GM23248 (cell line): ENCODE measurements at regions not wholly inside any gene's neighbourhood (a gene's known extent, or its start where the extent isn't known, plus 50 kb on each side); places are given as distances from the start of the nearest gene placed in this dataset.

ENCODE experiments used
- EZH2 ChIP-seq: fragments of 200-600 bp; sonication (generic); IDR thresholded peaks from 2 replicates; pipeline ENCODE4 v1.6.1; 2018; ENCODE audit warnings: antibody characterized with exemption, mild to moderate bottlenecking; ENCODE audit not compliant: insufficient read depth, poor library complexity, severe bottlenecking
- EZH2phosphoT487 ChIP-seq: fragments of 200-600 bp; sonication (generic); IDR thresholded peaks from 2 replicates; pipeline ENCODE4 v1.6.1; 2018; ENCODE audit warnings: antibody characterized with exemption, moderate library complexity, mild to moderate bottlenecking, low read depth; ENCODE audit not compliant: insufficient read depth

DNA sequence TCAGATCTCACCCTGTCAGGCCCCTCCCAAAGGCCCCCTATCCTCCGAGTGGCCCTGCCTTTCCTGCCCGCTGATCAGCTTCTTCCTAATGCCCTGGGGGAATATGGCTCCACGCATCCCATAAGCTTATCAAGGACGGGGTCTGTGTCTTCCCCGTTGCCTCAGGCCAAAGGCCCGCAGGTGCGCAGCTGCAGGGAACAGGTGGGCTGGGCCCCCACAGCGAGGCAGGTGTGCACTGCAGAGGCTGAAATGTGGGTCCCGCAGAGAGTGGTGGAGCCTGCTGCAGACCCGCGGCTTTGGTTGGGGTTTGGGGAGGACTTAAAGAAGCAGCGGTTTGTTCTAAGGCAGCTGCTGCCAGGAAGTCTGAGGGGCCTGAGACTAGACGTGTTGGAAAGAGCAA is 220.8 kb upstream of the TCERG1L start:
- TF ChIP-seq EZH2phosphoT487 = no peak
- no peak for TF ChIP-seq EZH2
